GM12878 (cell line): ENCODE measurements at regions not wholly inside any gene's neighbourhood (a gene's known extent, or its start where the extent isn't known, plus 50 kb on each side); places are given as distances from the start of the nearest gene placed in this dataset.

ENCODE experiments used
- ATAC-seq: fragments of 200-7000 bp; cut with Tn5 transposase; 3 replicates; pipeline ENCODE4 v1.9.1; 2020; ENCODE audit warnings: mild to moderate bottlenecking, moderate library complexity
- BruUV-seq: library from RNA; stranded (reverse); fragments of 400-500 nt; replicated peaks from 2 replicates; lab custom pipeline; 2021; lab: Mats Ljungman, UMichigan
- CTCF ChIA-PET: fragments of 300-600 bp; sonication (Branson Sonifier 250); formaldehyde crosslinking; extraction: SDS; loops from one replicate; lab custom pipeline; 2021; ENCODE audit warnings: inconsistent platforms; lab: Yijun Ruan, JAX
- POLR2A ChIA-PET: fragments of 350-600 bp; formaldehyde crosslinking; extraction: SDS; loops from one replicate; lab custom pipeline; 2021; ENCODE audit warnings: inconsistent platforms; lab: Charles Lee
- RAD21 ChIA-PET: fragments of 300-600 bp; sonication (Branson Sonifier 250); formaldehyde crosslinking; loops from one replicate; lab custom pipeline; 2023; ENCODE audit warnings: antibody characterized with exemption; ENCODE audit not compliant: unreplicated experiment; lab: Charles Lee
- SMC1A ChIA-PET: fragments of 300-600 bp; sonication (Branson Sonifier 250); formaldehyde crosslinking; loops from one replicate; lab custom pipeline; 2023; ENCODE audit not compliant: unreplicated experiment, uncharacterized antibody; lab: Charles Lee
- DNase-seq: peaks from one replicate; pipeline ENCODE4 v3.0.0-alpha.2; 2011; ENCODE audit warnings: low read depth, low spot score
- FAIRE-seq: peaks from 3 replicates; lab custom pipeline; 2011; peaks lifted over from hg19 to GRCh38; lab: Jason Lieb, UNC
- H2AFZ ChIP-seq: 2 replicates; pipeline ENCODE4 v1.6.0; 2011; ENCODE audit warnings: low read depth, low read length, control low read depth; ENCODE audit not compliant: control insufficient read depth
- H3K27ac ChIP-seq: 2 replicates; pipeline ENCODE4 v1.5.1; 2011; ENCODE audit warnings: control low read depth; ENCODE audit not compliant: control insufficient read depth, insufficient read depth
- H3K27me3 ChIP-seq, 2 experiments: replicated peaks in 1 of 2; 2 replicates each; pipeline versions ENCODE4 v1.6.0 to v1.6.1; 2011; ENCODE audit warnings: low read length in 1 of 2; ENCODE audit not compliant: control insufficient read depth in 2 of 2, insufficient read depth in 2 of 2
- H3K36me3 ChIP-seq, 2 experiments: 2 replicates each; pipeline ENCODE4 v1.5.1; 2011; ENCODE audit warnings: low read length in 1 of 2; ENCODE audit not compliant: control insufficient read depth in 2 of 2, insufficient read depth in 2 of 2
- H3K4me1 ChIP-seq: 2 replicates; pipeline ENCODE4 v1.6.1; 2011; ENCODE audit warnings: mild to moderate bottlenecking, low read length, moderate library complexity, mixed read lengths; ENCODE audit not compliant: control insufficient read depth, insufficient read depth
- H3K4me2 ChIP-seq: 2 replicates; pipeline ENCODE4 v1.6.0; 2011; ENCODE audit warnings: control low read depth; ENCODE audit not compliant: control insufficient read depth, insufficient read depth
- H3K4me3 ChIP-seq: fragments of 200-600 bp; sonication (generic); 2 replicates; pipeline ENCODE4 v1.5.1; 2016
- H3K79me2 ChIP-seq: 2 replicates; pipeline ENCODE4 v1.6.0; 2011; ENCODE audit warnings: low read length; ENCODE audit not compliant: control insufficient read depth, insufficient read depth
- H3K9ac ChIP-seq: 2 replicates; pipeline ENCODE4 v1.8.0; 2011; ENCODE audit warnings: low read length, control low read depth, mixed read lengths; ENCODE audit not compliant: control insufficient read depth, insufficient read depth
- H3K9me3 ChIP-seq: replicated peaks from 3 replicates; pipeline ENCODE4 v1.5.1; 2011; ENCODE audit warnings: mild to moderate bottlenecking, low read length; ENCODE audit not compliant: control insufficient read depth, insufficient read depth
- H4K20me1 ChIP-seq: 2 replicates; pipeline ENCODE4 v1.6.0; 2011; ENCODE audit not compliant: control insufficient read depth, insufficient read depth
- BMI1 ChIP-seq: fragments of 450-650 bp; IDR thresholded peaks from 2 replicates; pipeline ENCODE4 v1.6.1; 2016; ENCODE audit warnings: mild to moderate bottlenecking, moderate library complexity, borderline replicate concordance
- CREB1 ChIP-seq: IDR thresholded peaks from 2 replicates; pipeline ENCODE4 v1.6.1; 2012; ENCODE audit warnings: low read depth, mild to moderate bottlenecking, inconsistent platforms
- CREM ChIP-seq: IDR thresholded peaks from 2 replicates; pipeline ENCODE4 v1.6.1; 2014; ENCODE audit warnings: antibody characterized with exemption, low read depth
- GABPA ChIP-seq: IDR thresholded peaks from 2 replicates; pipeline ENCODE4 v1.6.1; 2014; ENCODE audit warnings: antibody characterized with exemption, low read depth, mild to moderate bottlenecking, inconsistent platforms
- HCFC1 ChIP-seq: fragments of 150-350 bp; IDR thresholded peaks from 2 replicates; pipeline ENCODE4 v1.6.1; 2014; ENCODE audit warnings: low read length
- HDAC6 ChIP-seq: fragments of 200-600 bp; sonication (generic); IDR thresholded peaks from one replicate; pipeline ENCODE4 v1.8.0; 2017; ENCODE audit warnings: antibody characterized with exemption; ENCODE audit not compliant: unreplicated experiment
- KAT2A ChIP-seq: conservative IDR thresholded peaks from 2 replicates; pipeline ENCODE4 v1.6.1; 2011; ENCODE audit warnings: low read depth, low read length; ENCODE audit not compliant: control insufficient read depth
- NFXL1 ChIP-seq: fragments of 450-650 bp; IDR thresholded peaks from 2 replicates; pipeline ENCODE4 v1.6.1; 2017; ENCODE audit warnings: antibody characterized with exemption, mild to moderate bottlenecking, borderline replicate concordance
- PBX3 ChIP-seq: IDR thresholded peaks from 2 replicates; pipeline ENCODE4 v1.6.1; 2011; ENCODE audit warnings: mild to moderate bottlenecking, low read depth, low read length, moderate library complexity; ENCODE audit not compliant: insufficient replicate concordance
- RCOR1 ChIP-seq: conservative IDR thresholded peaks from 2 replicates; pipeline ENCODE4 v1.6.1; 2012; ENCODE audit warnings: low read depth, low read length, improper control_type of control experiment
- RELB ChIP-seq: fragments of 450-650 bp; IDR thresholded peaks from 2 replicates; pipeline ENCODE4 v1.6.1; 2017; ENCODE audit warnings: low read depth, mild to moderate bottlenecking, moderate library complexity
- ZNF274 ChIP-seq: IDR thresholded peaks from one replicate; pipeline ENCODE4 v1.8.0; 2011; ENCODE audit not compliant: insufficient read length, insufficient read depth
- ZNF592 ChIP-seq: fragments of 450-650 bp; IDR thresholded peaks from 2 replicates; pipeline ENCODE4 v1.6.1; 2017; ENCODE audit warnings: mild to moderate bottlenecking, moderate library complexity
- WGBS: methylation state at CpG from one replicate; pipeline ENCODE4 v1.1.6; 2016; ENCODE audit warnings: low lambda C conversion rate; ENCODE audit not compliant: insufficient replicate concordance, insufficient coverage; ENCODE audit errors: missing lambda C conversion rate; 5-methylcytosine and 5-hydroxymethylcytosine counted together
- in situ Hi-C: fragments of 300-500 bp; cut with MboI; formaldehyde crosslinking; loops from 9 replicates; pipeline ENCODE4 v1.14.3; 2018; ENCODE audit warnings: mixed read lengths
- intact Hi-C: fragments of 100-400 bp; cut with micrococcal nuclease; formaldehyde crosslinking; loops from one replicate; pipeline ENCODE4 v1.14.2; 2022; ENCODE audit not compliant: unreplicated experiment

- TF ChIP-seq CREB1: no peak
- TF ChIP-seq BMI1: no peak
- TF ChIP-seq GABPA: no peak
- no peak for TF ChIP-seq NFXL1
- Histone ChIP-seq H3K9ac (no peak overlapping the region), H3K27ac (no peak overlapping the region), H3K4me3 (no peak overlapping the region), H3K79me2 (no peaks in the 10 kb centered on the region), H3K4me1 (no peaks in the 10 kb centered on the region), H3K4me2 (no peak overlapping the region), H4K20me1 (no peaks in the 10 kb centered on the region), H3K27me3 (no peaks in the 10 kb centered on the region), H2AFZ (no peak overlapping the region), H3K9me3 (no peaks in the 10 kb centered on the region), H3K36me3 (no peaks in the 10 kb centered on the region)
- CTCF ChIA-PET: no interaction called here
- intact Hi-C loops (no loop called here), in situ Hi-C loops (no loop called here)
- ATAC-seq: no peak
- no TSS peak for BruUV-seq
- POLR2A ChIA-PET: no interaction called here
- RAD21 ChIA-PET: no interaction called here
- no peak for FAIRE-seq
- no peak for DNase-seq
- SMC1A ChIA-PET: no interaction called here
- 0% methylated on average over 3 of the region's 3 CpGs for WGBS
Measured at GRCh38 chrX:125713633-125714032, 394.0 kb downstream of the TEX13C start.

GRCh38 chrX:125727117-125727516, 407.4 kb downstream of the TEX13C start:
- ChIA-PET SMC1A (no interaction called here), RAD21 (no interaction called here), CTCF (no interaction called here), POLR2A (no interaction called here)
- Histone ChIP-seq H3K36me3 (no peaks in the 10 kb centered on the region), H3K4me1 (no peaks in the 10 kb centered on the region), H4K20me1 (no peaks in the 10 kb centered on the region), H3K4me2 (no peak overlapping the region), H2AFZ (no peak overlapping the region), H3K9ac (no peak overlapping the region), H3K4me3 (no peak overlapping the region), H3K27me3 (no peaks in the 10 kb centered on the region), H3K27ac (no peak overlapping the region), H3K79me2 (no peaks in the 10 kb centered on the region), H3K9me3 (no peaks in the 10 kb centered on the region)
- intact Hi-C loops: no loop called here
- ATAC-seq: no peak
- in situ Hi-C loops: no loop called here
- WGBS: 0% methylated on average over 3 of the region's 3 CpGs
- no peak for DNase-seq
- FAIRE-seq: no peak
- no TSS peak for BruUV-seq
- TF ChIP-seq RELB (no peak), KAT2A (no peak), PBX3 (no peak), ZNF592 (no peak), HCFC1 (no peak), ZNF274 (no peak), CREM (no peak), RCOR1 (no peak), HDAC6 (no peak)
